IMR-90 (cell line): ENCODE measurements at regions not wholly inside any gene's neighbourhood (a gene's known extent, or its start where the extent isn't known, plus 50 kb on each side); places are given as distances from the start of the nearest gene placed in this dataset.

ENCODE experiments used
- ATAC-seq: fragments of 200-7000 bp; cut with Tn5 transposase; 2 replicates; pipeline ENCODE4 v1.9.1; 2020; ENCODE audit warnings: low read depth, mild to moderate bottlenecking, moderate library complexity
- BruUV-seq: library from RNA; stranded (reverse); fragments of 400-500 nt; replicated peaks from 2 replicates; lab custom pipeline; 2021; lab: Mats Ljungman, UMichigan
- CTCF ChIA-PET: fragments of 300-600 bp; formaldehyde crosslinking; extraction: SDS; loops from one replicate; lab custom pipeline; 2021; ENCODE audit warnings: antibody characterized with exemption; lab: Yijun Ruan, JAX
- POLR2A ChIA-PET: fragments of 300-600 bp; sonication (Branson Sonifier 250); formaldehyde crosslinking; loops from one replicate; lab custom pipeline; 2022; ENCODE audit warnings: antibody characterized with exemption; ENCODE audit not compliant: unreplicated experiment; lab: Charles Lee
- DNase-seq: peaks from one replicate; pipeline ENCODE4 v3.0.0; 2013
- H2AFZ ChIP-seq: replicated peaks from 2 replicates; pipeline ENCODE3; 2013; ENCODE audit warnings: low read length, mild to moderate bottlenecking; ENCODE audit not compliant: poor library complexity
- H2AK5ac ChIP-seq: 2 replicates; pipeline ENCODE4 v1.6.1; 2013; ENCODE audit warnings: low read depth, low read length, inconsistent platforms
- H2AK9ac ChIP-seq: replicated peaks from 2 replicates; pipeline ENCODE3; 2013; ENCODE audit warnings: mild to moderate bottlenecking, low read depth, low read length, moderate library complexity; ENCODE audit not compliant: poor library complexity
- H2BK120ac ChIP-seq: 2 replicates; pipeline ENCODE4 v1.6.1; 2013; ENCODE audit warnings: low read depth, low read length, inconsistent platforms
- H2BK15ac ChIP-seq: 3 replicates; pipeline ENCODE4 v1.6.1; 2013; ENCODE audit warnings: low read depth, low read length, inconsistent platforms
- H2BK20ac ChIP-seq: 2 replicates; pipeline ENCODE4 v1.6.1; 2013; ENCODE audit warnings: low read depth, mild to moderate bottlenecking, inconsistent platforms, low read length, moderate library complexity
- H2BK5ac ChIP-seq: 2 replicates; pipeline ENCODE4 v1.6.1; 2013; ENCODE audit warnings: mild to moderate bottlenecking, low read depth, low read length, inconsistent platforms; ENCODE audit not compliant: poor library complexity, severe bottlenecking
- H3K14ac ChIP-seq: replicated peaks from 2 replicates; pipeline ENCODE4 v1.6.1; 2013; ENCODE audit warnings: low read depth, low read length, inconsistent platforms
- H3K18ac ChIP-seq: 2 replicates; pipeline ENCODE4 v1.6.1; 2013; ENCODE audit warnings: low read depth, low read length, control low read depth
- H3K23ac ChIP-seq: 2 replicates; pipeline ENCODE4 v1.6.1; 2013; ENCODE audit warnings: low read depth, low read length, inconsistent platforms
- H3K27ac ChIP-seq: 2 replicates; pipeline ENCODE4 v1.5.1; 2013; ENCODE audit warnings: mild to moderate bottlenecking, control low read depth, low read length; ENCODE audit not compliant: insufficient read depth
- H3K27me3 ChIP-seq: 2 replicates; pipeline ENCODE4 v1.6.1; 2013; ENCODE audit warnings: low read length; ENCODE audit not compliant: control insufficient read depth, insufficient read depth
- H3K36me3 ChIP-seq: 2 replicates; pipeline ENCODE4 v1.6.1; 2013; ENCODE audit warnings: low read length, mixed read lengths; ENCODE audit not compliant: control insufficient read depth, insufficient read depth
- H3K4ac ChIP-seq: 2 replicates; pipeline ENCODE4 v1.6.1; 2013; ENCODE audit warnings: low read depth, low read length, inconsistent platforms
- H3K4me1 ChIP-seq: 2 replicates; pipeline ENCODE4 v1.6.1; 2013; ENCODE audit warnings: low read length, mixed read lengths; ENCODE audit not compliant: control insufficient read depth, insufficient read depth
- H3K4me2 ChIP-seq: 2 replicates; pipeline ENCODE4 v1.6.1; 2013; ENCODE audit warnings: low read depth, mild to moderate bottlenecking, control low read depth, low read length, moderate library complexity
- H3K4me3 ChIP-seq: 2 replicates; pipeline ENCODE4 v1.5.1; 2013; ENCODE audit warnings: low read depth, mild to moderate bottlenecking, control low read depth, low read length, moderate library complexity; ENCODE audit not compliant: insufficient read depth
- H3K56ac ChIP-seq: 2 replicates; pipeline ENCODE4 v1.6.1; 2013; ENCODE audit warnings: low read length, inconsistent platforms; ENCODE audit not compliant: insufficient read depth; ENCODE audit errors: extremely low read depth
- H3K79me1 ChIP-seq, 2 experiments: 2 replicates each; pipeline ENCODE4 v1.6.1; 2013; ENCODE audit warnings: low read length in 2 of 2, inconsistent platforms in 1 of 2, low read depth in 1 of 2
- H3K9ac ChIP-seq: 2 replicates; pipeline ENCODE4 v1.6.1; 2013; ENCODE audit warnings: low read depth, low read length, control low read depth
- H3K9me1 ChIP-seq: 2 replicates; pipeline ENCODE4 v1.6.1; 2013; ENCODE audit warnings: low read length, inconsistent platforms; ENCODE audit not compliant: insufficient read depth
- H3K9me3 ChIP-seq: 2 replicates; pipeline ENCODE4 v1.6.1; 2013; ENCODE audit warnings: low read length; ENCODE audit not compliant: control insufficient read depth, insufficient read depth
- H4K20me1 ChIP-seq: 2 replicates; pipeline ENCODE4 v1.6.1; 2013; ENCODE audit warnings: low read length, inconsistent platforms; ENCODE audit not compliant: insufficient read depth
- H4K5ac ChIP-seq: 2 replicates; pipeline ENCODE4 v1.6.1; 2013; ENCODE audit warnings: mild to moderate bottlenecking, low read depth, low read length, control low read depth
- H4K8ac ChIP-seq, 2 experiments: 2 replicates each; pipeline ENCODE4 v1.6.1; 2013; ENCODE audit warnings: low read depth in 2 of 2, low read length in 2 of 2, control low read depth in 1 of 2, inconsistent platforms in 1 of 2
- H4K91ac ChIP-seq: 2 replicates; pipeline ENCODE4 v1.6.1; 2013; ENCODE audit warnings: low read depth, low read length, inconsistent platforms; ENCODE audit not compliant: insufficient read depth
- BHLHE40 ChIP-seq: fragments of 150-350 bp; IDR thresholded peaks from 2 replicates; pipeline ENCODE4 v1.6.1; 2016; ENCODE audit warnings: mild to moderate bottlenecking, low read depth, low read length
- CEBPB ChIP-seq: IDR thresholded peaks from 2 replicates; pipeline ENCODE4 v1.6.1; 2012; ENCODE audit warnings: low read depth, low read length, improper control_type of control experiment
- CHD1 ChIP-seq: IDR thresholded peaks from 2 replicates; pipeline ENCODE4 v1.6.1; 2012; ENCODE audit warnings: low read depth, low read length, improper control_type of control experiment
- MAFK ChIP-seq: IDR thresholded peaks from 2 replicates; pipeline ENCODE4 v1.6.1; 2012; ENCODE audit warnings: low read depth, low read length, improper control_type of control experiment
- MXI1 ChIP-seq: IDR thresholded peaks from 2 replicates; pipeline ENCODE4 v1.6.1; 2012; ENCODE audit warnings: low read depth, mild to moderate bottlenecking, low read length, moderate library complexity, borderline replicate concordance
- NFE2L2 ChIP-seq: fragments of 150-350 bp; IDR thresholded peaks from 2 replicates; pipeline ENCODE4 v1.6.1; 2016; ENCODE audit warnings: low read depth, mild to moderate bottlenecking, low read length
- POLR2A ChIP-seq: IDR thresholded peaks from 2 replicates; pipeline ENCODE4 v1.6.1; 2012; ENCODE audit warnings: mild to moderate bottlenecking, low read depth, low read length
- RAD21 ChIP-seq: IDR thresholded peaks from 2 replicates; pipeline ENCODE4 v1.6.1; 2012; ENCODE audit warnings: low read length, improper control_type of control experiment
- RCOR1 ChIP-seq: IDR thresholded peaks from 2 replicates; pipeline ENCODE4 v1.6.1; 2012; ENCODE audit warnings: mild to moderate bottlenecking, low read length, improper control_type of control experiment; ENCODE audit not compliant: insufficient replicate concordance
- RFX5 ChIP-seq: IDR thresholded peaks from 2 replicates; pipeline ENCODE4 v1.8.0; 2012; ENCODE audit warnings: low read depth, mild to moderate bottlenecking, low read length, moderate library complexity
- SMC3 ChIP-seq: fragments of 150-350 bp; IDR thresholded peaks from 2 replicates; pipeline ENCODE4 v1.6.1; 2016; ENCODE audit warnings: low read depth, mild to moderate bottlenecking, antibody characterized with exemption, low read length, moderate library complexity
- USF2 ChIP-seq: fragments of 150-350 bp; IDR thresholded peaks from 2 replicates; pipeline ENCODE4 v1.6.1; 2017; ENCODE audit warnings: mild to moderate bottlenecking, antibody characterized with exemption, low read length, low read depth
- WGBS, 2 experiments: methylation state at CpG; one replicate each; pipeline versions ENCODE4 v1.1.5 to v1.1.7; 2013; ENCODE audit warnings: missing lambda C conversion rate in 2 of 2; ENCODE audit not compliant: insufficient read length in 1 of 2; ENCODE audit errors: extremely low coverage in 2 of 2; 5-methylcytosine and 5-hydroxymethylcytosine counted together
- dilution Hi-C: fragments of 300-500 bp; cut with HindIII; formaldehyde crosslinking; loops from one replicate; pipeline ENCODE4 v1.14.3; 2018; ENCODE audit warnings: low sequenced_read_pairs; ENCODE audit not compliant: unreplicated experiment
- in situ Hi-C: fragments of 300-500 bp; cut with MboI; formaldehyde crosslinking; loops from 3 replicates; pipeline ENCODE4 v1.14.3; 2019; ENCODE audit warnings: low sequenced_read_pairs, inconsistent platforms, mixed read lengths
- intact Hi-C: fragments of 100-400 bp; cut with micrococcal nuclease; formaldehyde crosslinking; loops from 2 replicates; pipeline ENCODE4 v1.10.0; 2022

- ChIA-PET POLR2A (no interaction called here), CTCF (no interaction called here)
- no peak overlapping the region for H3K4me2 ChIP-seq
- no peak overlapping the region for H3K4ac ChIP-seq
- H2AK5ac ChIP-seq, result no peak overlapping the region
- peaks cover 4% of the 10 kb centered on the region for H3K9me1 ChIP-seq
- H3K27ac ChIP-seq, result no peak overlapping the region
- H3K9ac ChIP-seq, result no peak overlapping the region
- intact Hi-C loops, result no loop called here
- no peak overlapping the region for H4K8ac ChIP-seq
- no peak overlapping the region for H3K14ac ChIP-seq
- no peak overlapping the region for H3K18ac ChIP-seq
- DNase-seq, result no peak
- H3K79me1 ChIP-seq, result no peaks in the 10 kb centered on the region
- peaks cover 7% of the 10 kb centered on the region; the same call in 1 of the 2 replicates for H3K9me3 ChIP-seq
- H4K20me1 ChIP-seq, result no peaks in the 10 kb centered on the region
- dilution Hi-C loops, result no loop called here
- no peak overlapping the region for H3K4me3 ChIP-seq
- H4K91ac ChIP-seq, result no peak overlapping the region
- H2BK20ac ChIP-seq, result no peak overlapping the region
- in situ Hi-C loops, result no loop called here
- H2AFZ ChIP-seq, result peak overlapping the region; percentile 41
- no peaks in the 10 kb centered on the region for H3K36me3 ChIP-seq
- TF ChIP-seq CEBPB (no peak), RFX5 (no peak), SMC3 (no peak), MXI1 (no peak), RCOR1 (no peak), CHD1 (no peak), USF2 (no peak), NFE2L2 (no peak), BHLHE40 (no peak), RAD21 (no peak), POLR2A (no peak), MAFK (no peak)
- H3K4me1 ChIP-seq, result no peaks in the 10 kb centered on the region
- ATAC-seq, result no peak
- BruUV-seq, result no TSS peak
- no peak overlapping the region for H2BK120ac ChIP-seq
- H2BK5ac ChIP-seq, result no peak overlapping the region
- no peak overlapping the region for H3K23ac ChIP-seq
- WGBS, 2 experiments, result 50% methylated on average over 1 of the region's 3 CpGs; no CpG with 5 or more reads in 1 of the 2 experiments
- no peak overlapping the region for H3K56ac ChIP-seq
- H2AK9ac ChIP-seq, result no peak overlapping the region
- H3K27me3 ChIP-seq, result no peaks in the 10 kb centered on the region; the same call in 1 of the 2 replicates
- no peak overlapping the region for H4K5ac ChIP-seq
- no peak overlapping the region for H2BK15ac ChIP-seq
Measured at GRCh38 chr13:95497381-95497807, 55.1 kb upstream of the CLDN10 start.
